DMS 273 treated with DMSO at 0.1 percent for 48 hours (cell line): ENCODE measurements at regions not wholly inside any gene's neighbourhood (a gene's known extent, or its start where the extent isn't known, plus 50 kb on each side); places are given as distances from the start of the nearest gene placed in this dataset.
"Not testable (repeated sequence)": the region's sequence is repeated elsewhere in the genome, so short reads cannot be mapped to it uniquely, and the experiment has no call there.

Experiments used
- DNase-seq: peaks from one replicate; lab custom pipeline; 2025; lab: John Stamatoyannopoulos, UW

- no peak for DNase-seq
Measured at GRCh38 chr3:106317141-106318055, 448.6 kb upstream of the CBLB start.

DNA sequence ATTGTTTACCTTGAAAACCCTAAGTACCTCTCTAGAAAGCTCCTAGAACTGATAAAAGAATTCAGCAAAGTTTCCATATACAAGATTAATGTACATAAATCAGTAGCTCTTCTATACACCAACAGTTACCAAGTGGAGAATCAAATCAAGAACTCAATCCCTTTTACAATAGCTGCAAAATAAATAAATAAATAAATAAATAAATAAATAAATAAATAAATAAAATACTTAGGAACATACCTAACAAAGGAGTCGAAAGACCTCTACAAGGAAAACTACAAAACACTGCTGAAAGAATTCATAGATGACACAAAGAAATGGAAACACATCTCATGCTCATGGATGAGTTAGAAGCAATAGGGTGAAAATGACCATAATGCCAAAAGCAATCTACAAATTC, 452.6 kb upstream of the CBLB start:
- not testable (repeated sequence) for DNase-seq

DNA sequence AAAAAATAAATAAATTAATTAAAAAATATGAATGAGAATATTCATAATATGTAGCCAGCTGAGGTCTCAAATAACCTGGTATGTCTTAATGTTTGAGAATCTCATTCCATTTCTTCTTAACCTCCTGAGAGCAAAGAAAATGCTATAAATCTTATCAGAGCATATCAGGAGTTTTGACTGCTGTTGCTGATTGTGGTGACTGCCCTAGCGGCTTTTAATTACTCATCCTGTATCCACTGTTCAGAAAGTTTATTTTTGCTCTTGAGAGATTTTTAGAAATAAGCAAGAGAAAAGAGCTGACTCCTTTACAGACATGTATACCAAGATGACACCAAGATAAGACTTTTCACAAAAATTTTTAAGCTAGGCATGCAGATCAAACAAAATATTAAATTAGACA, 454.8 kb upstream of the CBLB start:
- DNase-seq, result no peak

GRCh38 chr3:106326941-106327695, 458.3 kb upstream of the CBLB start:
- no peak for DNase-seq

DNA sequence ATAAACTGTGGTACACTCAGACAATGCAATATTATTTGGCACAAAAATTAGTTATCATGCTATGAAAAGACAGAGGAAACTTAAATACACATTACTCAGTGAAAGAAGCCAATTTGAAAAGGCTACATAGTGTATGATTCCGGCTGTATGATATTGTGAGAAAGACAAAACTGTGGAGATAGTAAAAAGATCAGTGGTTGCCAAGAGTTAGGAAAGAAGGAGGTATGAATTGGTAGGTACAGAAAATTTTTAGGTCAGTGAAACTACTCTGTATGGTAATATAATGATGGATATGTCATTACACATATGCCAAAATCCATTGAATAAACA, 458.8 kb upstream of the CBLB start:
- no peak for DNase-seq

DNA sequence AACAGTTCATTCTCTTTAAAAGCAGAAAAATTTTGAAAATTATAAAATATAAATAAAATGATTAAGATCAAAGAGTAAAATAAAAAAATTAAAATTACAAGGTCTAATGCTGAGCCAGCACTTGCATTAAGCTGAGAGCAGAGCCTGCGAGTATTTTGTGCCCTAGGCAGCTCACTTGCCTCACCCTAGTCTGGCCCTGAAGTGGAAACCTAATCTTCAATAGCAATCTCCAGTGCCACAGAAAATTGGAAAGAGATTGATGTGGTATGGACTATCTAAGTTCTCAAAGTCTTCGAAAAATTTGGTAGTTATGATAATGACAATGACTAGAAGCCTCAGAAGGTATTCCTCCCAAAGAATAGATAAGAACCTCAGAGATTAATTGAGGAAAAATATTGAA, 459.4 kb upstream of the CBLB start:
- DNase-seq, result no peak

DNA sequence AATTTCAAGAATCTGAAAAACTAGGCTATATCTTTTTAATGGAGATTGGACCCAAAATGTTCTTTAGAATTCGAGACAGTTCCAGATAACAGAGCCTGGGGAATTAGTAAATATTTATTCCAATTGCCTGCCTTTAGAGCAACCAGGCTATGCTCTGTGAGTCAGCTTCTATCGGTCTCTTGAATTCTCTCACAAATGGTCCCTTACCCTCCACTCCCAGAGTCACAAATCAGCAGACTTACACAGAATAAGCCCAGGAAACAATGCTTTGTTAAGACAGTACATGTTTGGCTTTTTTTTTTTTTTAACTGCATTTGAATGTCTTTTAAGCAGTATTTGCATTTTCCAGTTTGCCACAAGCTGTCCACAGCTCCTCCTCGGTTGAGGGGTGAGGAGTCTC, 460.7 kb upstream of the CBLB start:
- no peak for DNase-seq

DNA sequence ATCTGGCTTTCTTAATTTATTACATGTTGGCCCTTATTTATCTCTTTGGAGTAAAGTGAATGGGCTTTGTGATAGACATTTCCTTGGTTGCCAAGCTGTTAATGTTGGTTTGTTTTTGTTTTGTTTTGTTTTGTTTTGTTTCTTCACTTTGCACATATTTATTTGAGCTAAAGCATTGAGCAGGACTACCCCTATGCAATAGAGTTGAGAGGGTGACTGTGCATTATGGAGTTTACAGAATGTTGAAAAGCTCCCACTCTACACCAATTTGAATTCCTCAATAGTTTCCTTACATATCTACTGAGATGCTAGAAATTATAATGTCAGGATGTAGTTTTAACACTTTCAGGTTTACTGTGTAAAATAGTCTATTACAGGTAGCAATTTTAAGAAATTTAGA, 462.8 kb upstream of the CBLB start:
- no peak for DNase-seq

- DNase-seq, result no peak
Measured at GRCh38 chr3:106332129-106332528, 463.3 kb upstream of the CBLB start.

DNA sequence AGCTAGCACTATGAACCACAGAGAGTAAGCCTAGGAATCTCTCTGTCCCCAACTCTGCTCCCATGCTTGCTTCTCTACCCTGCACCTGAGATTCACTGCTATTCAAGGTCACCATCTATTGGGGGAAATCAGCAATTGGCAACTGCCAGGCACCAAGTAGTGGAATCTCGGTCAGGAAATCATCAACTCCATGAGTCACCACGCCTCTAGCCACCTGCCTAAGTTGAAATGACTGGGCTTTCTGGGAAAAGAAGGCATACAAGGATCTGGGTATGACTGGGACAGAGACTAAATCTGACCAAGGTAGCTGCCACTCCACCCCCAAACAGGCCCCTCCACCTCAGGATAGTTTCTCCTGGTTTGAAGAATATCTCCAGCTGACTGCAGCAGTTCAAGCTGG, 464.1 kb upstream of the CBLB start:
- DNase-seq, result no peak

- DNase-seq, result no peak
Measured at GRCh38 chr3:106333911-106334618, 465.3 kb upstream of the CBLB start.

DNA sequence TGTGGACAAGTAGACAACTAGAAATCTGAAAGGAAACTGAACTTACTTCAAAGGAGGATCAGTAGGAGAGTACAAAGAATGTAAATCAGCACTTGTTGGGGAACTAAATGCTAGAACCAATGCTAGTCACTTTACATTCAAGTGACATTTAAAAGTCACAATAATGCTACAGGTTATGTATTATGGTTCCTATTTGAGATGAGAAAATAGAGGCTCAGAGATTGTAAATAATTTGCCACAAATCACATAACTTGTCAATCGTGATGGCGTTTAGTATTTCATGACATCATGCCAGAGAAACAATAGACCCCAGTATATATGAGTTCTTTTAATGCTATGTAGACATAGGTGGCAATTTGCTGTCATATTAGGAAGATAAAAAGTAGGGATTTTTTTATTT, 467.8 kb upstream of the CBLB start:
- DNase-seq, result no peak

DNA sequence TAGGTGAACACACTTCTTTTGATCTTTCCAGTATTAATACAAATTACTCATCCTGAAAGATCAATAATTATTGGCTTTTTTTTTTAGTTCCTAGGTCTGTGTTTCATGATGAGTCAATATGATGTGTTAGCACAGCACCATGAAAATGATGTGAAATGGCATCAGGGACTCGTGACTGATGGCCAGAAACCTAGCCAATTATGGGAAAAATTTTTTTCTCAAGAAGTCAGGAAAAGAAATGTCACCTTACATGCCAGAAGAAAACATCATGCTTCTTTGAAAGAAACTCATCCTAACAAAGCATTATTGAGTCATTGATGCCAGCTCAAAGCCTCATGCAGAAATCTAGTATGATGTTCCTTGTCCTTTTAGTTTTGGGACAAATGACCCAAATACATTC, 468.3 kb upstream of the CBLB start:
- no peak for DNase-seq

DNA sequence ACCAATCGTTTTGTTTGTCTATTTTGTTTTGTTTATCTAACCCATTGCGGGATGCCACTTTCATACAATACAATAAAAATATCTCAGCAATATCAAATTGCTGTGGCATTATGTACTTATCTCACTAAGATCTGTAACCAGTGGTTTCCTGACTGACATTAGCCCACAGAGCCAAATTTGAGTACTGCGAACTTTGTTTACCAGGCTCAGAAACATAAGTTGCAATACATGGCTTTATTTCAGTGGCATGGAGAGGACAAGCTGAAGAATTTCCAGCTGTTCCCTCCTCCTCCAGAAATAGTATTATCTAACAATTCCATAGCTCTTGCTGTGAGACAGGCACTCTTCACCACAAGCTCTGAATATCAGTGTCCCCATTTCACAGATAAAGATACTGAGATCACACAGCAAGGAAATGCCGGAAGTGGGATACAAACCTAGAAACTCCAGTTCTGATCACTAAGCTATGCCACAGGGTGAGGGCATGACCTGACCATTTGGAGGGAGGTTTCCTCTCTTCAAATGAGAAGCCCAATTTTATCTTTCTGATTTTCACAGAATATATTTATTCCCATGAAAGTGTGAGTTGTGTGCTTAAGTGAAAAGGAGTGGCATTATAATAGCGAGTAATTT, 469.9 kb upstream of the CBLB start:
- no peak for DNase-seq

GRCh38 chr3:106339551-106339950, 470.7 kb upstream of the CBLB start:
- DNase-seq, result no peak

- peak; percentile 87 for DNase-seq
Measured at GRCh38 chr3:106341087-106341486, 472.3 kb upstream of the CBLB start.

GRCh38 chr3:106341586-106342162, 472.9 kb upstream of the CBLB start:
- DNase-seq, result no peak

DNA sequence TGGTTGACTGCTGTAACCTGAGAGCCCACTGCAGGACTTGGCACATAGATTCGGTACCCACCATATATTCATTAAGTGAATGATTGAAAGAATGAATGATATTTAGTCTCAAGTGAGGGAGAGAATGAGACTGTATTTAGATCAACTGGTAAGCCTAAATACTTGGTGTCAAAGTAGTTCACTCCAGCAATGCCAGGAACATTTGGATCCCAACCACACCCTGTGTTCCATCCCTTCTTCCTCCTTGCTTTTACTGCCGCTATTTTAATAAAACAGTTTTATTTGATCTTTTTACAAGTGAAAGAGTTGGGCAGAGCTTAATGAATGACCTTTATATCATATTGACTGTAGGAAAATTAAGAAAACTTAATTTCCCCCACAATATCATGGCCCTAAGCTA, 473.6 kb upstream of the CBLB start:
- DNase-seq, result no peak

DNA sequence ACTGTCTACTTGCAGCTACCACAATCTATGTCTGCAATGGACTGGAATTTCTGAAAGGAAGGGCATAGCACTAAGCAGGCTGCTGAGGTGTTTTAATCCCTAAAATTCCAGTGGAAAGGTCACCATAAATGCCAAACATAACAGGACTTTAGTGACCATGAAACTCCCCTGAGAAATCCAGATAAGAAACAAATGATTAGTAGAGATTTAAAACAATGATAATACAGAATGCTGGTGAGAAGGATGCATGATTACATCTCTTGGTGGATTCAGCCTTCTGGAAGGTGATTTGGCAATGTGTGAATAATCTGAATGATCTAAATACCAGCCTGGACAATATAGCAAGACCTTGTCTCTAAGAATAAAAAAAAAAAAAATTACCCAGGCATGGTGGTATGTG, 475.0 kb upstream of the CBLB start:
- no peak for DNase-seq

DNA sequence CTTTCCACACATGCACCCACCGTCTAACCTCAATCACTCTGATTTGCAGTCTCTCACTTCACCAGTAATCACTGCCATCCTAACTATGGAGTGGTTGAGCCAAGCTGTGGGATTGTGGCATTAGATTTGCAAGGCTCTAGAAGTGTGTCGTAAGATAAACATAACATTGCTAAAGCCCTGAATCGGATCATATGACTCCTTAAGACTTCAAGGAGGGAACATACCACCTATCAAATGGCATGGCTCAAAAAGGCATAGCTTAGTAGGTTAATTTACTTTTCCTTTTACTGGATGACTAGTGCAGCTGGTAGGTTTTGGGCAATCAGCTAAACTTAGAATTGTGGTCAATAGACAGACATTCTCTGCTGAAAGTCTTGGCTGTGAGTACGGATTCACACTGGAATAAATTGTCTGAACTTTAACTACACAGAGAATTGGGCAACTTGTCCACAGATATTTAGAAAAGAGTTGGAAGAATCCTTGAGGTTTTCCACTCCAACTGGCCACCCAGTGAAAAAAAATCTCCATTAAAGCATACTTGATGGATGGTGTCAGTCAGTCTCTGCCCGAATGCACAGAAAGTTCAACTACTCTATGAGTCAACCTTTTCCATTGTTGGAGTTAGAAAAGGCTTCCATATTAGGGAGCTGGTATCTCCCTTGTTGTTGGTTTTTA, 476.7 kb upstream of the CBLB start:
- no peak for DNase-seq

DNA sequence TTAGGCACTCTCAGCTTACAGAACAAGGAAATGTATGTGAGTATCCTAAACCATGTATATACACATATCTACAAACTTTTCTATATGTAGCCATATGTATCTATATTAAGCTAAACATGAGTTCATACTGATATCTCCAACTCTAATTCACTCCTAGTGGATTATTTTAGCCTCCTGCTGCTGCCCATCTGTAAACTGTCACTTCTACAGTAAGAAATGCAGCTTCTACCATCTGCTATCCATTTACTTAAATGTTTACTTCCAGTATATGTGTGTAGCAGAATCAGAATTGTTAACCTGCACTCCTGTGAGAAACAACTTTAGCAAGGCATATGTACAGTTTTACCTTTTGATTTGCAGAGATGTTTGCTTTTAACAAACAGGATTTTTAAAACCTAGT, 478.5 kb upstream of the CBLB start:
- DNase-seq, result peak; percentile 90
